Stimulated activated CD8-positive, alpha-beta memory T cell treated with anti-CD3 and anti-CD28 coated beads, Interleukin-7, amount 100 ng/mL, for 4 hours (primary cell): ENCODE measurements at regions not wholly inside any gene's neighbourhood (a gene's known extent, or its start where the extent isn't known, plus 50 kb on each side); places are given as distances from the start of the nearest gene placed in this dataset.
"Not testable (repeated sequence)": the region's sequence is repeated elsewhere in the genome, so short reads cannot be mapped to it uniquely, and the experiment has no call there.

Source experiments
- DNase-seq, 2 donors: peaks; one replicate each; pipeline ENCODE4 v3.0.0-alpha.2; 2020; ENCODE audit warnings: low read depth in 2 of 2

- DNase-seq = no peak
Observed at GRCh38 chr4:15163284-15163645, 161.0 kb downstream of the CPEB2 start.

GRCh38 chr4:15164571-15164970, 162.3 kb downstream of the CPEB2 start:
- DNase-seq = no peak

DNA sequence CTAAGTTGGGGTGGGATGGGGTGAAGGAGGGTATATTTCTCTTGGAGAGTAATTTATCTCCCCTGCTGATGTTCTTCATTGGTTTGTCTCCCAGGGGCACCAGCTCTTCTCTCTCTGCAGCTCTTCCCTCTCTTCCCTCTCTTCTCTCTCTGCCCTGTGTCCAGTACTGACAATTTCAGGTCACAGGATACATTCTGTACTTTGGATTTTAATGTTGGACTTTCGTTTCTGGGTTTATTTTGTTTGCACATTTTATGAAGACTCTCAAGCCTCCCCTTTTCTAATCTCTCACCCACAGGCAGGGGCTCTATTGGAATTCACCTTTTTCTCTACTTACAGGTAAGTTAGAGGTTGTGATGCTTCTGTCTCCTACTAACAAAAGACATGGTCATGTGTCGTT, 165.5 kb downstream of the CPEB2 start:
- DNase-seq = no peak

DNA sequence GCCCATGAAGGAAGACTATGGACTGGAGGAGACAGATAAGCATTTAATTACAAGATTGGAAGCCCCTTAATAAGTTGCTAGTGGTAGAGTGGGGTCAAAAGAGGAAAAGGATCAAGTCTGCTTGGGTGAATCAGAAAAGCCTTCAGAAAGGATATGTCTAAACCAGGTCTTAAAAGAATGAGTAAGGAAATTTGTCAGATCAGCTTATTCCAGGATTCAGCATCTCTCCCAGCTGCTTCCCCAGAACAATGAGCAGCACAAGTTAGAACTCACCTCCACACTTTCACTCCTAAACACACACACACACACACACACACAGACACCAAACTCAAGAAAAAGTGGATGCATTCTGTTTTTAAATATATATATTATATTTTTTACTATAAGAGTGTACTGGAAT, 166.5 kb downstream of the CPEB2 start:
- DNase-seq = no peak

- no peak for DNase-seq
Observed at GRCh38 chr4:15171725-15172124, 169.4 kb downstream of the CPEB2 start.

DNA sequence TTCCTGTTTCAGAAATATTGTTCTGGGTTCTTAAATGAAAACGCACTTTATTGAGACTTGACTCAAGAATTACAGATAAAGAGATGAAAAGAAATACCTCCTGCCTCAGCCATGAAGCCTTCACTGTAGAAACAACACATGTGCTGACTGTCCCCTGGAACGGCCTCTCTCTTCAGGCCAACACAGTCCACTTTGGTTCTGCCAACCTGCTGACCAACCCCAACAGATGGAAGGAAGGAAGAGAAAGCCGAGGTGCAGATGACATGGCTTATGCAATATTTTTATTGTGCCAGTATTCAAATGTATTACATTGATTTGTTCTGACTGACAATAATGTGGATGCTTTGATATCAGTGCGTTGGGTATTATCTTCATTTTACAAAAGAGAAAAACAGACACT, 171.0 kb downstream of the CPEB2 start:
- no peak for DNase-seq

DNA sequence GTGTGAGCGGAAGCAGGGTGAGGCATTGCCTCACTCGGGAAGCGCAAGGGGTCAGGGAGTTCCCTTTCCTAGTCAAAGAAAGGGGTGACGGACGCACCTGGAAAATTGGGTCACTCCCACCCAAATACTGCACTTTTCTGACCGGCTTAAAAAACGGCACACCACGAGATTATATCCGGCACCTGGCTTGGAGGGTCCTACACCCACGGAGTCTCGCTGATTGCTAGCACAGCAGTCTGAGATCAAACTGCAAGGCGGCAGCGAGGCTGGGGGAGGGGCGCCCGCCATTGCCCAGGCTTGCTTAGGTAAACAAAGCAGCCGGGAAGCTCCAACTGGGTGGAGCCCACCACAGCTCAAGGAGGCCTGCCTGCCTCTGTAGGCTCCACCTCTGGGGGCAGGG, 171.9 kb downstream of the CPEB2 start:
- not testable (repeated sequence) for DNase-seq

DNA sequence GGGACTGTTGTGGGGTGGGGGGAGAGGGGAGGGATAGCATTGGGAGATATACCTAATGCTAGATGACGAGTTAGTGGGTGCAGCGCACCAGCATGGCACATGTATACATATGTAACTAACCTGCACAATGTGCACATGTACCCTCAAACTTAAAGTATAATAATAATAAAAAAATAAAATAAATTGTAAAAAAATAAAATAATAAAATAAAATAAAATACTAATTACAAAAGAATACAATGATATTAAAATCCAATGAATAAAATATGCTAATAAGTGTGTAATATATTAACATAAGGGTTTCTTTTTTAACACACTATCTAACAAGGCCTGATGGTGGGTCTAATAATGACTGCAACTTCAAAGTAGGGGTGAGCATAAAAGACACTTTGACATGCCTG, 177.6 kb downstream of the CPEB2 start:
- DNase-seq = not testable (repeated sequence)

GRCh38 chr4:15182600-15183220, 180.4 kb downstream of the CPEB2 start:
- no peak for DNase-seq

DNA sequence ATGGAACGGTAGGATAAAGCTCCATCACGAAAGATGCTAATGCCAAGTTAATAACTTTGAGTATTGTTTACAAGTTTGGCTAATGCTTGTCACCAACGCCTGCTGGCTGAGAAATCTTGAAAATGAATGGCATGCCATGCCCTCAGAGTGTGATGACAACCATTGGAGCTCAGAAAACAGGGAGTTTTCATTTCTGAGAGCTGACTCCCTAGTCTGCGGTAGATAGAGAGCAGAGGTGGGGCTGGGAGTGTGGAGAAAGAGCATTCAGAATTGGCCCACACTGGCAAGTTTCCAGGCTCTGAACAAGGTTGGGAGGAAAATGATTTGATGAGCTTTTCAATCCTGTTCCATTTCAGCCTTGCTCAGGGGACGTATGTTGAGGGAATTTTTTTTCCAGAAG, 183.9 kb downstream of the CPEB2 start:
- DNase-seq = no peak

DNA sequence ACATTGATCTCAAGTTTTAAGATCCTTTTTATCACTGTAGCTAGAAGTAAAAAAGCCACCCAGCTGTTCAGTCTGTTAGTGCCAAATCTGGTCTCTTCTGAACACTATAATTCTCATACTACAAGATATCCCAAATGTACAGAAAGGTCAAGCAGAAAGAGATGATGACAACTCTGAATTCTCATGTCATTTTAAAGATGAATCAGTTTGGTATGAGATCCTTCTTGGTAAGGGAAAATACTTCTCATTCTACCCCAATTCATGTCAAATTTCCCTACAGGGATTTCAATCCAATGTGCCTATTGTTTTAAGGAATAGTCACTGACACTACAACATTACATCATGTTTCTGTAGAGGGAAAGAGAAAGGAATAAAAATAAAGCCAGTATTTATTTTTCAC, 184.5 kb downstream of the CPEB2 start:
- DNase-seq = no peak

GRCh38 chr4:15188605-15189539, 186.6 kb downstream of the CPEB2 start:
- no peak for DNase-seq

GRCh38 chr4:15194520-15194919, 192.2 kb downstream of the CPEB2 start:
- DNase-seq = no peak

DNA sequence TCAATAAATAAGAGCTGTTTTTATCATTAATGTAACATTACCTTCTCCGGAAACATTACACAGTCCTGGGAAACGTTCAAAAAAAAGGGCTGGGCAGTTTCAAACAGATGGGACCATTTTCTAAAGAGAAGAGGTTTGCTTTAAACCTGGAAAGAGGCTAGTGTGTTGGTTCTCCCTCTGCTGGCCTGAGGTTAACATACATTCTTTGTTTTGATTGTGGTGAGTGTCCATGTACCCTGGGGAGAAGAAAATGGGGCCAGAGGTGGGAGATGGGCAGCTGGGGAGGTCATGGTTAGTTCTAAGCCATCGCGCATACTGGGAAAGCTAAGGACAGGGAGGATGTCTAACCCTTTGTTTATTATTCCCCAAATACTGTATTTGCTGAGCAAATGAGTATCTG, 194.7 kb downstream of the CPEB2 start:
- DNase-seq = no peak

GRCh38 chr4:15198070-15198727, 195.9 kb downstream of the CPEB2 start:
- no peak for DNase-seq

- no peak for DNase-seq
Observed at GRCh38 chr4:15201782-15202181, 199.5 kb downstream of the CPEB2 start.

GRCh38 chr4:15202481-15202880, 200.2 kb downstream of the CPEB2 start:
- no peak for DNase-seq

GRCh38 chr4:15206526-15206925, 204.2 kb downstream of the CPEB2 start:
- DNase-seq = not testable (repeated sequence)

- no peak for DNase-seq
Observed at GRCh38 chr4:15213302-15213970, 211.2 kb downstream of the CPEB2 start.

DNA sequence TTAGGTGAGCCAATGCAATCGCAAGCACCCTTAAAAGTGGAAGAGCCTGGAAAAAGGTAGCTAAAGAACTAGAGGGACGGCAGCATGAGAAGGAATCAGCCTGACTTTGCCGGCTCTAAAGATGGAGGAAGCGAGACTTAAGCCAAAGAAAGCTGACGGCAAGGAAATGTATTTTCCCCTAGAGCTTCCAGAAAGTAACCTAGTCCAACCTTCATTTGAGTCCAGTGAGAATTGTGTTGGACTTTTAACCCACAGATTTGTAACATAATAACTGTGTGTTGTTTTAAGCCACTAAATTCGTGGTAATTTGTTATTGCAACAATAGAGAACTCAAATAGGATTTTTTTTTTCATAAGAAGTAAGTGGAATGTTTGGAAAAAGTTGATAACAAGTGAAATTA, 212.7 kb upstream of the C1QTNF7 start:
- no peak for DNase-seq

DNA sequence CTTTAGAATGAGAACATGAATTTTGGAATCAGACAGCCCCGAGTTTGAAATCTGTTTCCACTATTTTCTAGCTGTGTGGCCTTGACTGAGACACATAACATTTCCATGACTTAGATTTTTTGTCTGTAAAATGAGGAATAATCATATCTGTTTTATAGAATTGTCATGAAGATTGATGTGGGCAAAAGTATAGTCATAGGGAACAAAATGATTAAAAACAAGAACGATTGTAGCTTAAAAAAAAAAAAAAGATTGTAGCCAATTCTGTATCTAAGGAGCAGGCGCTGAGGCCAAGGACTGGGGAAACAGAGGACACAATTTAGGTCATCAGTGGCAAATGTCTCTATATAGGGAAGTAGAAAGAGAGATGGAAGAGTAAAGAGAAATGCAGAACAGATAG, 201.6 kb upstream of the C1QTNF7 start:
- DNase-seq = no peak
